Neural progenitor cell (in vitro differentiated cells): ENCODE measurements at regions not wholly inside any gene's neighbourhood (a gene's known extent, or its start where the extent isn't known, plus 50 kb on each side); places are given as distances from the start of the nearest gene placed in this dataset.

ENCODE experiments used
- DNase-seq: peaks from one replicate; pipeline ENCODE4 v3.0.0-alpha.2; 2016; ENCODE audit warnings: low spot score
- H2AFZ ChIP-seq: fragments of 200-600 bp; sonication (generic); replicated peaks from 2 replicates; pipeline ENCODE4 v1.6.1; 2016; ENCODE audit warnings: antibody characterized with exemption
- H3F3A ChIP-seq: fragments of 200-600 bp; sonication (generic); 2 replicates; pipeline ENCODE4 v1.6.1; 2016; ENCODE audit warnings: antibody characterized with exemption, low read depth
- H3K27ac ChIP-seq: fragments of 200-600 bp; sonication (generic); 2 replicates; pipeline ENCODE4 v1.5.1; 2016; ENCODE audit warnings: mild to moderate bottlenecking
- H3K27me3 ChIP-seq: fragments of 200-600 bp; sonication (generic); 2 replicates; pipeline ENCODE4 v1.6.1; 2016; ENCODE audit warnings: mild to moderate bottlenecking, moderate library complexity
- H3K36me3 ChIP-seq: fragments of 200-600 bp; sonication (generic); 2 replicates; pipeline ENCODE4 v1.5.1; 2016
- H3K4me1 ChIP-seq: fragments of 200-600 bp; sonication (generic); 2 replicates; pipeline ENCODE4 v1.6.1; 2016; ENCODE audit warnings: mixed run types
- H3K4me2 ChIP-seq: fragments of 200-600 bp; sonication (generic); 2 replicates; pipeline ENCODE4 v1.6.1; 2016
- H3K4me3 ChIP-seq: fragments of 200-600 bp; sonication (generic); 2 replicates; pipeline ENCODE4 v1.5.1; 2016
- H3K79me2 ChIP-seq: fragments of 200-600 bp; sonication (generic); 2 replicates; pipeline ENCODE4 v1.6.1; 2016; ENCODE audit warnings: low read depth
- H3K9ac ChIP-seq: fragments of 200-600 bp; sonication (generic); 2 replicates; pipeline ENCODE4 v1.6.1; 2016
- H3K9me3 ChIP-seq: fragments of 200-600 bp; sonication (generic); 2 replicates; pipeline ENCODE4 v1.5.1; 2016; ENCODE audit warnings: low read depth
- H4K20me1 ChIP-seq: fragments of 200-600 bp; sonication (generic); 2 replicates; pipeline ENCODE4 v1.6.1; 2016; ENCODE audit warnings: low read depth
- H3K27ac Mint-ChIP-seq: 3 replicates; pipeline ENCODE4 v1.8.0; 2021; ENCODE audit warnings: mixed read lengths
- H3K27me3 Mint-ChIP-seq: 2 replicates; pipeline ENCODE4 v1.8.0; 2022; ENCODE audit warnings: low read depth, mild to moderate bottlenecking, inconsistent platforms, moderate library complexity, mixed read lengths; ENCODE audit not compliant: insufficient read depth
- H3K36me3 Mint-ChIP-seq: 3 replicates; pipeline ENCODE4 v1.8.0; 2021; ENCODE audit warnings: mixed read lengths
- H3K4me1 Mint-ChIP-seq: 3 replicates; pipeline ENCODE4 v1.8.0; 2021; ENCODE audit warnings: mixed read lengths
- H3K4me3 Mint-ChIP-seq: 3 replicates; pipeline ENCODE4 v1.8.0; 2021; ENCODE audit warnings: mild to moderate bottlenecking, moderate library complexity, mixed read lengths
- H3K9me3 Mint-ChIP-seq: 3 replicates; pipeline ENCODE4 v1.8.0; 2020; ENCODE audit warnings: mixed read lengths
- CTCF ChIP-seq: fragments of 200-600 bp; sonication (generic); IDR thresholded peaks from 2 replicates; pipeline ENCODE4 v1.5.1; 2017; ENCODE audit warnings: antibody characterized with exemption, mild to moderate bottlenecking
- EZH2 ChIP-seq: fragments of 200-600 bp; sonication (generic); IDR thresholded peaks from 2 replicates; pipeline ENCODE4 v1.6.1; 2017; ENCODE audit warnings: antibody characterized with exemption, mild to moderate bottlenecking, moderate library complexity
- EZH2phosphoT487 ChIP-seq: fragments of 200-600 bp; sonication (generic); IDR thresholded peaks from 2 replicates; pipeline ENCODE4 v1.6.1; 2017; ENCODE audit warnings: antibody characterized with exemption

- peaks cover 11% of the 10 kb centered on the region for H3K27me3 Mint-ChIP-seq
- no peak overlapping the region for H3K4me2 ChIP-seq
Observed at GRCh38 chrX:40262157-40263013, 164.6 kb upstream of the BCOR start.

GRCh38 chrX:40261833-40262156 is 164.0 kb upstream of the BCOR start:
- DNase-seq, result no peak
- Mint-ChIP-seq H3K4me3 (no peak overlapping the region), H3K36me3 (no peaks in the 10 kb centered on the region), H3K27ac (no peak overlapping the region), H3K9me3 (peaks cover 3% of the 10 kb centered on the region), H3K27me3 (peaks cover 9% of the 10 kb centered on the region), H3K4me1 (peaks cover 3% of the 10 kb centered on the region)
- no peak for TF ChIP-seq EZH2phosphoT487
- H4K20me1 ChIP-seq, result no peaks in the 10 kb centered on the region
- H3K27me3 ChIP-seq, result no peaks in the 10 kb centered on the region
- no peak overlapping the region for H3K27ac ChIP-seq
- H2AFZ ChIP-seq, result no peak overlapping the region
- no peaks in the 10 kb centered on the region for H3K36me3 ChIP-seq
- H3F3A ChIP-seq, result no peaks in the 10 kb centered on the region
- no peak overlapping the region for H3K4me2 ChIP-seq
- H3K9ac ChIP-seq, result no peak overlapping the region
- H3K9me3 ChIP-seq, result no peaks in the 10 kb centered on the region
- H3K79me2 ChIP-seq, result no peaks in the 10 kb centered on the region
- peaks cover 5% of the 10 kb centered on the region for H3K4me1 ChIP-seq
- H3K4me3 ChIP-seq, result no peak overlapping the region

More at GRCh38 chrX:40262157-40263013, 164.6 kb upstream of the BCOR start:
- H3K4me3 Mint-ChIP-seq, result no peak overlapping the region
- Histone ChIP-seq H3K79me2 (no peaks in the 10 kb centered on the region), H3K27ac (no peak overlapping the region), H4K20me1 (no peaks in the 10 kb centered on the region), H3K9me3 (no peaks in the 10 kb centered on the region), H3K27me3 (peaks cover 2% of the 10 kb centered on the region), H3F3A (no peaks in the 10 kb centered on the region), H2AFZ (no peak overlapping the region), H3K36me3 (no peaks in the 10 kb centered on the region), H3K4me3 (no peak overlapping the region), H3K9ac (no peak overlapping the region), H3K4me1 (peaks cover 9% of the 10 kb centered on the region)
- peaks cover 5% of the 10 kb centered on the region for H3K4me1 Mint-ChIP-seq
- TF ChIP-seq EZH2phosphoT487, result no peak
- TF ChIP-seq EZH2, result no peak
- no peak for TF ChIP-seq CTCF
- peaks cover 3% of the 10 kb centered on the region for H3K9me3 Mint-ChIP-seq
- no peaks in the 10 kb centered on the region for H3K36me3 Mint-ChIP-seq
- no peak overlapping the region for H3K27ac Mint-ChIP-seq
- no peak for DNase-seq

- Mint-ChIP-seq H3K4me3 (no peak overlapping the region), H3K4me1 (no peaks in the 10 kb centered on the region), H3K27me3 (peaks cover 6% of the 10 kb centered on the region), H3K27ac (no peak overlapping the region), H3K9me3 (peaks cover 3% of the 10 kb centered on the region), H3K36me3 (no peaks in the 10 kb centered on the region)
- no peaks in the 10 kb centered on the region for H3F3A ChIP-seq
- no peaks in the 10 kb centered on the region for H4K20me1 ChIP-seq
- no peak overlapping the region for H3K4me2 ChIP-seq
- no peaks in the 10 kb centered on the region for H3K79me2 ChIP-seq
- H3K27me3 ChIP-seq, result no peaks in the 10 kb centered on the region
- DNase-seq, result no peak
- no peaks in the 10 kb centered on the region for H3K9me3 ChIP-seq
- H3K36me3 ChIP-seq, result no peaks in the 10 kb centered on the region
- TF ChIP-seq EZH2phosphoT487 (no peak), CTCF (no peak), EZH2 (no peak)
- no peaks in the 10 kb centered on the region for H3K4me1 ChIP-seq
- H3K27ac ChIP-seq, result no peak overlapping the region
- H2AFZ ChIP-seq, result no peak overlapping the region
- H3K9ac ChIP-seq, result no peak overlapping the region
- no peak overlapping the region for H3K4me3 ChIP-seq
Observed at GRCh38 chrX:40260146-40260747, 162.5 kb upstream of the BCOR start.

GRCh38 chrX:40258909-40259308 is 161.2 kb upstream of the BCOR start:
- H3K4me3 ChIP-seq, result no peak overlapping the region
- Mint-ChIP-seq H3K4me3 (no peak overlapping the region), H3K4me1 (no peaks in the 10 kb centered on the region), H3K36me3 (no peaks in the 10 kb centered on the region), H3K27ac (no peak overlapping the region), H3K27me3 (peaks cover 8% of the 10 kb centered on the region), H3K9me3 (peaks cover 3% of the 10 kb centered on the region)
- DNase-seq, result no peak
- TF ChIP-seq EZH2 (no peak), EZH2phosphoT487 (no peak), CTCF (no peak)
- H3K9ac ChIP-seq, result no peak overlapping the region
- H3K4me1 ChIP-seq, result no peaks in the 10 kb centered on the region
- H3F3A ChIP-seq, result no peaks in the 10 kb centered on the region
- H4K20me1 ChIP-seq, result no peaks in the 10 kb centered on the region
- H3K27ac ChIP-seq, result no peak overlapping the region
- H3K36me3 ChIP-seq, result no peaks in the 10 kb centered on the region
- no peaks in the 10 kb centered on the region for H3K79me2 ChIP-seq
- H3K27me3 ChIP-seq, result no peaks in the 10 kb centered on the region
- no peak overlapping the region for H3K4me2 ChIP-seq
- no peak overlapping the region for H2AFZ ChIP-seq
- H3K9me3 ChIP-seq, result no peaks in the 10 kb centered on the region
